ENCODE measurements at regions not wholly inside any gene's neighbourhood (a gene's known extent, or its start where the extent isn't known, plus 50 kb on each side); places are given as distances from the start of the nearest gene placed in this dataset.

DNA sequence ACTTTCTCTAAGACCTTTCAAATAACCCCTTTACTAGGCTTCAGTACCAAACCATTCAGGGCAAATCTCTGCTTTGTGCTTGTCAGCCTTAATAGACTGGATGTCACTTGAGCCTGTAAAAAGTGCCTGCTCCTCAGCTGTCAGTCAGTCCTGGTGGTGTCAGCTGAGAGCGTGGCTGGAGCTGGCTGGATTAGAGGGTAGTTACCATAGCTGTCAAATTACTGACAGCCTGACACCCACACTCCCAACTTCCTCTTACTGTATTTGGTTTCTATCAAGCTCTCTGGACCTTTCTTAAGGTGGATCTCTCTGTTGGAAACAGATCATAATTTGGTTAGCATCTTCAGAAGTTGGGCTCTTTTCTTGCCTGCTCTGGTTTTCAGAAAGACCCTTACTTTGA is 371.4 kb upstream of the ATP5MC3 start:
- TF ChIP-seq, protein P1, sequence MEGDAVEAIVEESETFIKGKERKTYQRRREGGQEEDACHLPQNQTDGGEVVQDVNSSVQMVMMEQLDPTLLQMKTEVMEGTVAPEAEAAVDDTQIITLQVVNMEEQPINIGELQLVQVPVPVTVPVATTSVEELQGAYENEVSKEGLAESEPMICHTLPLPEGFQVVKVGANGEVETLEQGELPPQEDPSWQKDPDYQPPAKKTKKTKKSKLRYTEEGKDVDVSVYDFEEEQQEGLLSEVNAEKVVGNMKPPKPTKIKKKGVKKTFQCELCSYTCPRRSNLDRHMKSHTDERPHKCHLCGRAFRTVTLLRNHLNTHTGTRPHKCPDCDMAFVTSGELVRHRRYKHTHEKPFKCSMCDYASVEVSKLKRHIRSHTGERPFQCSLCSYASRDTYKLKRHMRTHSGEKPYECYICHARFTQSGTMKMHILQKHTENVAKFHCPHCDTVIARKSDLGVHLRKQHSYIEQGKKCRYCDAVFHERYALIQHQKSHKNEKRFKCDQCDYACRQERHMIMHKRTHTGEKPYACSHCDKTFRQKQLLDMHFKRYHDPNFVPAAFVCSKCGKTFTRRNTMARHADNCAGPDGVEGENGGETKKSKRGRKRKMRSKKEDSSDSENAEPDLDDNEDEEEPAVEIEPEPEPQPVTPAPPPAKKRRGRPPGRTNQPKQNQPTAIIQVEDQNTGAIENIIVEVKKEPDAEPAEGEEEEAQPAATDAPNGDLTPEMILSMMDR (IDR thresholded peaks at IDR 0.05), result no peak
- TF ChIP-seq POLR2AphosphoS5 (IDR thresholded peaks at IDR 0.05) (no peak), POLR2A (IDR thresholded peaks at IDR 0.05) (no peak)
